ENCODE measurements at regions not wholly inside any gene's neighbourhood (a gene's known extent, or its start where the extent isn't known, plus 50 kb on each side); places are given as distances from the start of the nearest gene placed in this dataset.

- ChIA-PET POLR2A (no interaction called here), CTCF (no interaction called here)
- ATAC-seq (ENCODE audit: poor library complexity), result no peak
- Histone ChIP-seq H3K9me3 (ENCODE audit: control insufficient read depth in 1 of 2, insufficient read depth in 1 of 2, low read length in 2 of 2) (peaks cover 0 to 4% of the 10 kb centered on the region in 2 experiments), H3K4me3 (ENCODE audit: low read length) (no peak overlapping the region), H3K36me3 (ENCODE audit: insufficient read depth, low read length) (no peaks in the 10 kb centered on the region), H3K27ac (ENCODE audit: low read depth in 1 of 2, low read length in 2 of 2) (no peak overlapping the region), H3K4me1 (ENCODE audit: insufficient read depth, low read length) (no peaks in the 10 kb centered on the region), H3K27me3 (ENCODE audit: control insufficient read depth in 1 of 2, insufficient read depth in 2 of 2, low read length in 2 of 2) (no peaks in the 10 kb centered on the region)
- intact Hi-C loops (cut with DNase I, micrococcal nuclease), result no loop called here
- Mint-ChIP-seq H3K9me3 (peaks cover 9% of the 10 kb centered on the region), H3K27ac (no peak overlapping the region), H3K36me3 (ENCODE audit: low read depth) (no peaks in the 10 kb centered on the region), H3K27me3 (no peaks in the 10 kb centered on the region), H3K4me1 (ENCODE audit: low read depth) (no peaks in the 10 kb centered on the region), H3K4me3 (no peak overlapping the region)
- DNase-seq, result peak in 1 of 14 experiments; percentile 5
- no peak for TF ChIP-seq CTCF (IDR thresholded peaks at IDR 0.05)
Measured at GRCh38 chr7:145324081-145324480, 488.2 kb upstream of the TPK1 start.

GRCh38 chr7:145313551-145313950, 477.7 kb upstream of the TPK1 start:
- CTCF ChIA-PET, result no interaction called here
- Histone ChIP-seq H3K27ac (ENCODE audit: low read depth in 1 of 2, low read length in 2 of 2) (no peak overlapping the region), H3K4me3 (ENCODE audit: low read length) (no peak overlapping the region), H3K27me3 (ENCODE audit: control insufficient read depth in 1 of 2, insufficient read depth in 2 of 2, low read length in 2 of 2) (no peaks in the 10 kb centered on the region), H3K36me3 (ENCODE audit: insufficient read depth, low read length) (no peaks in the 10 kb centered on the region), H3K9me3 (ENCODE audit: control insufficient read depth in 1 of 2, insufficient read depth in 1 of 2, low read length in 2 of 2) (peaks cover 0 to 6% of the 10 kb centered on the region in 2 experiments), H3K4me1 (ENCODE audit: insufficient read depth, low read length) (no peaks in the 10 kb centered on the region)
- ATAC-seq (ENCODE audit: poor library complexity) (no peak), DNase-seq (no peak)
- POLR2A ChIA-PET, result no interaction called here
- intact Hi-C loops (cut with DNase I, micrococcal nuclease), result no loop called here
- Mint-ChIP-seq H3K27me3 (no peaks in the 10 kb centered on the region), H3K36me3 (ENCODE audit: low read depth) (no peaks in the 10 kb centered on the region), H3K4me3 (no peak overlapping the region), H3K27ac (no peak overlapping the region), H3K4me1 (ENCODE audit: low read depth) (no peaks in the 10 kb centered on the region), H3K9me3 (peaks cover 2% of the 10 kb centered on the region)
- no peak for TF ChIP-seq CTCF (IDR thresholded peaks at IDR 0.05)

GRCh38 chr7:145293754-145294153, 457.9 kb upstream of the TPK1 start:
- Mint-ChIP-seq H3K4me1 (ENCODE audit: low read depth) (no peaks in the 10 kb centered on the region), H3K4me3 (no peak overlapping the region), H3K9me3 (no peaks in the 10 kb centered on the region), H3K27me3 (no peaks in the 10 kb centered on the region), H3K36me3 (ENCODE audit: low read depth) (no peaks in the 10 kb centered on the region), H3K27ac (no peak overlapping the region)
- no peak for TF ChIP-seq CTCF (IDR thresholded peaks at IDR 0.05)
- Histone ChIP-seq H3K27ac (ENCODE audit: low read depth in 1 of 2, low read length in 2 of 2) (no peak overlapping the region), H3K27me3 (ENCODE audit: control insufficient read depth in 1 of 2, insufficient read depth in 2 of 2, low read length in 2 of 2) (no peaks in the 10 kb centered on the region), H3K9me3 (ENCODE audit: control insufficient read depth in 1 of 2, insufficient read depth in 1 of 2, low read length in 2 of 2) (no peaks in the 10 kb centered on the region), H3K36me3 (ENCODE audit: insufficient read depth, low read length) (no peaks in the 10 kb centered on the region), H3K4me1 (ENCODE audit: insufficient read depth, low read length) (no peaks in the 10 kb centered on the region), H3K4me3 (ENCODE audit: low read length) (no peak overlapping the region)
- ATAC-seq (ENCODE audit: poor library complexity), result no peak
- DNase-seq, result no peak
- POLR2A ChIA-PET, result no interaction called here
- CTCF ChIA-PET, result no interaction called here
- intact Hi-C loops (cut with DNase I, micrococcal nuclease), result no loop called here
